ENCODE measurements at regions not wholly inside any gene's neighbourhood (a gene's known extent, or its start where the extent isn't known, plus 50 kb on each side); places are given as distances from the start of the nearest gene placed in this dataset.

DNA sequence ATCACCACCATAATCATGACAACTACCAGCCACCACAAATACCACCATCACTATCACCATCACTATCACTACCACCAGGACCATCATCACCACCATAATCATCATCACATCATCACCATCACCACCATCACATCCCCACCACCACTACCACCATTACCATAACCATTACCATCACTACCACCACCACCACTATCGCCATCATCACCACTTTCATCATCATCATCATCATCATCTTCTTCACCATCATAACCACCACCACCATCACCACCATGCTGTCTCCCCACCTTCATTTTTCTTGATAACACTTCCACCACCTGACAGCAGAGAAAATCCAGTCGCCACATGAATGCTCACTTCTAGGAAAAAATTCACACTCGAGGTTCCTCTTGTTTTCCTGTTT, 253.6 kb downstream of the ANKRD60 start:
- DNase-seq (no peak), ATAC-seq (ENCODE audit: low read depth) (no peak)
- no peaks in the 10 kb centered on the region for H3K36me3 ChIP-seq (ENCODE audit: control insufficient read depth, insufficient read depth, low read length)
- WGBS, 2 experiments (ENCODE audit: extremely low coverage in 2 of 2, insufficient read length in 1 of 2) = 50% methylated on average over 1 of the region's 3 CpGs; no CpG with 5 or more reads in 1 of the 2 experiments
- H3K9me1 ChIP-seq (ENCODE audit: insufficient read depth, low read length) = no peaks in the 10 kb centered on the region
- H2AFZ ChIP-seq (replicated peaks; ENCODE audit: low read length, poor library complexity) = no peak overlapping the region
- peak overlapping the region; percentile 19 for H2BK5ac ChIP-seq (ENCODE audit: low read depth, low read length, poor library complexity, severe bottlenecking)
- no peaks in the 10 kb centered on the region for H3K4me1 ChIP-seq (ENCODE audit: control insufficient read depth, insufficient read depth, low read length)
- H3K56ac ChIP-seq (ENCODE audit: extremely low read depth, insufficient read depth, low read length) = no peak overlapping the region
- H4K91ac ChIP-seq (ENCODE audit: insufficient read depth, low read depth, low read length) = no peak overlapping the region
- H3K4ac ChIP-seq (ENCODE audit: low read depth, low read length) = no peak overlapping the region
- in situ Hi-C loops (cut with MboI; ENCODE audit: low sequenced_read_pairs) = no loop called here
- dilution Hi-C loops (cut with HindIII; ENCODE audit: low sequenced_read_pairs, unreplicated experiment) = no loop called here
- no peak overlapping the region for H3K4me3 ChIP-seq (ENCODE audit: insufficient read depth, low read depth, low read length)
- H3K23ac ChIP-seq (ENCODE audit: low read depth, low read length) = no peak overlapping the region
- no peaks in the 10 kb centered on the region for H3K9me3 ChIP-seq (ENCODE audit: control insufficient read depth, insufficient read depth, low read length)
- H4K8ac ChIP-seq (ENCODE audit: low read depth in 2 of 2, low read length in 2 of 2) = no peak overlapping the region
- H3K4me2 ChIP-seq (ENCODE audit: low read depth, low read length) = no peak overlapping the region
- H3K27ac ChIP-seq (ENCODE audit: insufficient read depth, low read length) = no peak overlapping the region
- no peak overlapping the region for H2AK5ac ChIP-seq (ENCODE audit: low read depth, low read length)
- TF ChIP-seq CTCF (conservative IDR thresholded peaks at IDR 0.05; ENCODE audit: low read depth, low read length) = no peak
- no peak for TF ChIP-seq USF2 (IDR thresholded peaks at IDR 0.05; ENCODE audit: low read depth, low read length)
- no peak for TF ChIP-seq BHLHE40 (IDR thresholded peaks at IDR 0.05; ENCODE audit: low read depth, low read length)
- no peak for TF ChIP-seq SMC3 (IDR thresholded peaks at IDR 0.05; ENCODE audit: low read depth, low read length)
- no peak for TF ChIP-seq RFX5 (IDR thresholded peaks at IDR 0.05; ENCODE audit: low read depth, low read length)
- no peak for TF ChIP-seq CHD1 (IDR thresholded peaks at IDR 0.05; ENCODE audit: low read depth, low read length)
- TF ChIP-seq CEBPB (IDR thresholded peaks at IDR 0.05; ENCODE audit: low read depth, low read length) = no peak
- TF ChIP-seq NFE2L2 (IDR thresholded peaks at IDR 0.05; ENCODE audit: low read depth, low read length) = no peak
- H2BK20ac ChIP-seq (ENCODE audit: low read depth, low read length) = no peak overlapping the region
- no peaks in the 10 kb centered on the region for H3K79me1 ChIP-seq (ENCODE audit: low read depth in 1 of 2, low read length in 2 of 2)
- H4K5ac ChIP-seq (ENCODE audit: low read depth, low read length) = no peak overlapping the region
- no peak overlapping the region for H2BK120ac ChIP-seq (ENCODE audit: low read depth, low read length)
- no peak overlapping the region for H3K18ac ChIP-seq (ENCODE audit: low read depth, low read length)
- no TSS peak for BruUV-seq (replicated peaks)
- POLR2A ChIA-PET (ENCODE audit: unreplicated experiment) = no interaction called here
- no peaks in the 10 kb centered on the region for H4K20me1 ChIP-seq (ENCODE audit: insufficient read depth, low read length)
- H2AK9ac ChIP-seq (replicated peaks; ENCODE audit: low read depth, low read length, poor library complexity) = no peak overlapping the region
- no peak overlapping the region for H3K9ac ChIP-seq (ENCODE audit: low read depth, low read length)
- intact Hi-C loops (cut with micrococcal nuclease) = no loop called here
- H2BK15ac ChIP-seq (ENCODE audit: low read depth, low read length) = no peak overlapping the region
- H3K27me3 ChIP-seq (ENCODE audit: control insufficient read depth, insufficient read depth, low read length) = no peaks in the 10 kb centered on the region
- no peak overlapping the region for H3K14ac ChIP-seq (replicated peaks; ENCODE audit: low read depth, low read length)
- CTCF ChIA-PET = no interaction called here

Measured in IMR-90 (cell line).